Hepatocyte (in vitro differentiated cells): ENCODE measurements at regions not wholly inside any gene's neighbourhood (a gene's known extent, or its start where the extent isn't known, plus 50 kb on each side); places are given as distances from the start of the nearest gene placed in this dataset.

Source experiments
- EZH2 ChIP-seq: fragments of 200-600 bp; sonication (generic); IDR thresholded peaks from 2 replicates; pipeline ENCODE4 v1.6.1; 2016; ENCODE audit warnings: antibody characterized with exemption, mild to moderate bottlenecking, borderline replicate concordance
- TF ChIP-seq, protein P1 (sequence below): fragments of 200-600 bp; sonication (generic); IDR thresholded peaks from 2 replicates; pipeline ENCODE4 v1.5.1; 2016; ENCODE audit warnings: antibody characterized with exemption, mild to moderate bottlenecking; ENCODE audit not compliant: poor library complexity

DNA sequence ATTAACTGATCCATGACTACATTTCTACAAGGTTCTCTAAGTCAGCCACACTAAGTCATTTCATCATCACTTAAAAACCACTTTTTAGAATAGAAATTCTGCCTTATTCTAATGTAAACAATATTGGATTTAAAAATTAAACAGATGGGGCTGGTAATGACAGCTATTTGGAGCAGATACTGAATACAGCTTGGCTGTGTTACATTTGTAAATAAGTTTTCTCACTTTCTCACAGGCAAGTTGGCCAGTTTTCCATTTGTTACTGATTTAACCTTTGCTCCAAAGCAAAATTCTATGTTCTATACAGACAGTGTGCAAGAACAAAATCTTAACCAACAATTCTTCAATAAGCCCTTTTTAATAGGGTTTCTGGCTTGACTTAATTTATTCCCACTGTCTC lies 370.7 kb downstream of the GRIA2 start:
- no peak for TF ChIP-seq EZH2
- TF ChIP-seq, protein P1, sequence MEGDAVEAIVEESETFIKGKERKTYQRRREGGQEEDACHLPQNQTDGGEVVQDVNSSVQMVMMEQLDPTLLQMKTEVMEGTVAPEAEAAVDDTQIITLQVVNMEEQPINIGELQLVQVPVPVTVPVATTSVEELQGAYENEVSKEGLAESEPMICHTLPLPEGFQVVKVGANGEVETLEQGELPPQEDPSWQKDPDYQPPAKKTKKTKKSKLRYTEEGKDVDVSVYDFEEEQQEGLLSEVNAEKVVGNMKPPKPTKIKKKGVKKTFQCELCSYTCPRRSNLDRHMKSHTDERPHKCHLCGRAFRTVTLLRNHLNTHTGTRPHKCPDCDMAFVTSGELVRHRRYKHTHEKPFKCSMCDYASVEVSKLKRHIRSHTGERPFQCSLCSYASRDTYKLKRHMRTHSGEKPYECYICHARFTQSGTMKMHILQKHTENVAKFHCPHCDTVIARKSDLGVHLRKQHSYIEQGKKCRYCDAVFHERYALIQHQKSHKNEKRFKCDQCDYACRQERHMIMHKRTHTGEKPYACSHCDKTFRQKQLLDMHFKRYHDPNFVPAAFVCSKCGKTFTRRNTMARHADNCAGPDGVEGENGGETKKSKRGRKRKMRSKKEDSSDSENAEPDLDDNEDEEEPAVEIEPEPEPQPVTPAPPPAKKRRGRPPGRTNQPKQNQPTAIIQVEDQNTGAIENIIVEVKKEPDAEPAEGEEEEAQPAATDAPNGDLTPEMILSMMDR: no peak
